ENCODE measurements at regions not wholly inside any gene's neighbourhood (a gene's known extent, or its start where the extent isn't known, plus 50 kb on each side); places are given as distances from the start of the nearest gene placed in this dataset.

DNA sequence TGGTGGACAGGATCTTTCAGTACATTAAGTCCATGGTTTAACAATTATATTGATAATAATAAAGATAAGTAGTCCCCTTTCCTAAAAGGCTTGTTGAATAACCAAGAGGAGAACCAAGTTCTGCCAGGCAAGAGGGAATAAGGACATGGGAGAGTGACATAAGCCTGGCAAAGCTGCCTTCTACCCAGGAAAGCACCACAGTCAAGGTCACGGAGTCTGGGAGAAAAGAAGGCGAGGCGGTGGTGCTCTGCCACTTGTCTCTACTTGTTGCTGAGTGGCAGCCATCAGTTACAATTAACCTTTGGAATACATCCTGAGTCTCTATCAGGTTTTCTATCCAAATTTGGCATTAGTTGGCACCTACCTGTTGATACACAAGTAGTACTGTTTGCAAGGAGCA, 101.7 kb upstream of the GATA6 start:
- TF ChIP-seq JUN (IDR thresholded peaks at IDR 0.05; ENCODE audit: borderline replicate concordance, insufficient read depth, insufficient read length, low read depth), result no peak
- no peak for TF ChIP-seq EZH2 (IDR thresholded peaks at IDR 0.05; ENCODE audit: borderline replicate concordance, low read depth, low read length, severe bottlenecking)
- TF ChIP-seq POLR2A (IDR thresholded peaks at IDR 0.05; ENCODE audit: low read depth, low read length), result no peak
- TF ChIP-seq, protein P1, sequence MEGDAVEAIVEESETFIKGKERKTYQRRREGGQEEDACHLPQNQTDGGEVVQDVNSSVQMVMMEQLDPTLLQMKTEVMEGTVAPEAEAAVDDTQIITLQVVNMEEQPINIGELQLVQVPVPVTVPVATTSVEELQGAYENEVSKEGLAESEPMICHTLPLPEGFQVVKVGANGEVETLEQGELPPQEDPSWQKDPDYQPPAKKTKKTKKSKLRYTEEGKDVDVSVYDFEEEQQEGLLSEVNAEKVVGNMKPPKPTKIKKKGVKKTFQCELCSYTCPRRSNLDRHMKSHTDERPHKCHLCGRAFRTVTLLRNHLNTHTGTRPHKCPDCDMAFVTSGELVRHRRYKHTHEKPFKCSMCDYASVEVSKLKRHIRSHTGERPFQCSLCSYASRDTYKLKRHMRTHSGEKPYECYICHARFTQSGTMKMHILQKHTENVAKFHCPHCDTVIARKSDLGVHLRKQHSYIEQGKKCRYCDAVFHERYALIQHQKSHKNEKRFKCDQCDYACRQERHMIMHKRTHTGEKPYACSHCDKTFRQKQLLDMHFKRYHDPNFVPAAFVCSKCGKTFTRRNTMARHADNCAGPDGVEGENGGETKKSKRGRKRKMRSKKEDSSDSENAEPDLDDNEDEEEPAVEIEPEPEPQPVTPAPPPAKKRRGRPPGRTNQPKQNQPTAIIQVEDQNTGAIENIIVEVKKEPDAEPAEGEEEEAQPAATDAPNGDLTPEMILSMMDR (IDR thresholded peaks at IDR 0.05; ENCODE audit: extremely low read depth in 1 of 2, insufficient read depth in 1 of 2, low read depth in 1 of 2, low read length in 2 of 2), result no peak
- TF ChIP-seq FOS (IDR thresholded peaks at IDR 0.05; ENCODE audit: borderline replicate concordance, insufficient read depth, low read length), result no peak
- TF ChIP-seq POLR2AphosphoS5 (IDR thresholded peaks at IDR 0.05; ENCODE audit: insufficient read depth, low read depth, low read length), result no peak
- TF ChIP-seq, protein P2, sequence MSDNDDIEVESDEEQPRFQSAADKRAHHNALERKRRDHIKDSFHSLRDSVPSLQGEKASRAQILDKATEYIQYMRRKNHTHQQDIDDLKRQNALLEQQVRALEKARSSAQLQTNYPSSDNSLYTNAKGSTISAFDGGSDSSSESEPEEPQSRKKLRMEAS (IDR thresholded peaks at IDR 0.05; ENCODE audit: insufficient read depth, insufficient read length), result no peak
- TF ChIP-seq MYC (IDR thresholded peaks at IDR 0.05; ENCODE audit: low read depth, low read length), result no peak
- no peak for TF ChIP-seq GATA2 (IDR thresholded peaks at IDR 0.05; ENCODE audit: insufficient read depth, insufficient read length, low read depth, low read length)

Measured in endothelial cell of umbilical vein (primary cell).